ENCODE measurements at regions not wholly inside any gene's neighbourhood (a gene's known extent, or its start where the extent isn't known, plus 50 kb on each side); places are given as distances from the start of the nearest gene placed in this dataset.

DNA sequence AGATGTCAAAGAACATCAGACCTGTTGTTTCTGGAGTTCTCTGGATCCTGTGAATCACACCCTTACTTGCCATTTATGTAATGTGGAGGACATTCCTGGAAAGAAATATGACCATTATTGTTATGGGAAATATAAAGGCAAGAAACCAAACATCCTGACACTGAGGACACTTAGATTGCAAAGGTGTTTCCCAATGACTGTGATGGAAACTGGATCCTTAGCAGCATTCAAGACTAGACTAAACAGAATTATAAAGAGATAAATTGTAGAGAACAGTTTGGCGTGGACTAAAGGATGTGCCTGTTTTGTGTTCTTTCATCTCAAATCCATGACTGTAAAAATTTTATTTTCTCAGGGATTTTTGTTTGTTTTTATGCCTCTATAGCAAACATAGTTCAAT lies 347.7 kb upstream of the SLC14A2 start:
- H3K4me3 ChIP-seq (ENCODE audit: low read depth, low read length): no peak overlapping the region
- no peak overlapping the region for H3K27ac ChIP-seq (ENCODE audit: low read depth, low read length)
- H3K4me1 ChIP-seq (ENCODE audit: control insufficient read depth, insufficient read depth, low read length): no peaks in the 10 kb centered on the region
- H3K36me3 ChIP-seq (ENCODE audit: control insufficient read depth, insufficient read depth, low read length): no peaks in the 10 kb centered on the region
- no peak overlapping the region for H3K9ac ChIP-seq (ENCODE audit: low read depth, low read length)
- H3K27me3 ChIP-seq (ENCODE audit: control insufficient read depth, insufficient read depth, low read length): no peaks in the 10 kb centered on the region
- no peaks in the 10 kb centered on the region for H3K9me3 ChIP-seq (ENCODE audit: control insufficient read depth, insufficient read depth, low read length)

DNA sequence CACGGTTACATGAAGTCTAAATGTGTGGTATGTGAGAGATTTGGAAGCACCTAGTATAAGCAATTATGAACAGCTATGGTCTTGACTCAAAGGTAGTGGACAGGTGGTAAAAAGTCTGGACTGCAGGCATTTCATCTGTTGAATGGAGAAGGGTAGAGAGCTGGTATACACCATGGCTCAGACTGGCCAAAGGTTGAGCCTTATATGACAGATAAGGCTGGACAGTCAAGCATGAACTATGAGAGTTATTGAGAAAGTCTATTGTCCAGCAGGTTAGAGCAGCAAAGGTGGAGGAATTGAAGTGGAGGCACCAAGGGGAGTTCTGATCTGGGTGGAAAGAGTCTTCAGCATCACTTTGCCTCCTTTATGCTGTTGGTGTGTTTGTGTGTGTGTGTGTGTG lies 346.7 kb upstream of the SLC14A2 start:
- H3K9me3 ChIP-seq (ENCODE audit: control insufficient read depth, insufficient read depth, low read length): no peaks in the 10 kb centered on the region
- H3K4me3 ChIP-seq (ENCODE audit: low read depth, low read length): no peak overlapping the region
- no peak overlapping the region for H3K9ac ChIP-seq (ENCODE audit: low read depth, low read length)
- H3K4me1 ChIP-seq (ENCODE audit: control insufficient read depth, insufficient read depth, low read length): no peaks in the 10 kb centered on the region
- H3K27me3 ChIP-seq (ENCODE audit: control insufficient read depth, insufficient read depth, low read length): no peaks in the 10 kb centered on the region
- no peaks in the 10 kb centered on the region for H3K36me3 ChIP-seq (ENCODE audit: control insufficient read depth, insufficient read depth, low read length)
- no peak overlapping the region for H3K27ac ChIP-seq (ENCODE audit: low read depth, low read length)

DNA sequence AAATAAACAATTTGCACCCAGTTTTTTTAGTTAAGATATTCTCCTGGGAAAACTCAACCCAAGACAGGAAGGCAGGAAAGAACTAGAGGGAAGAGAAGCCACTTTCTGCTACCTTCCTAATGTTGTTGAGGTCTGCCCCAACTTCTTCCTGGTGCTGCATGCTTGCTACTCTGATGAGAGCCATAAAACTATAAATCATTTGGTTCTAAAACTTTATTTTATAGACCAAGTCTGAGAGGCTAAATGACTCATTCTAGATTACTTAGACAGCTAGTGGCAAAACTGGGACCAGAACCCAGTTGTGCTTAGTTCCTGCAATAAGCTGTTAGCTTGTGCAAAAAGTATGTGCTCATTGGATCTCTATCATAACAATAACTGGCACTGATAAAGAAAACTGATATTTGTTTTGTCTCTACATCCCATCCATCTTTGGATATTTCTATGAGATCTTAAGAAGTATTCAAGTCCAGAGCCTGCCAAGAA lies 344.9 kb upstream of the SLC14A2 start:
- no peaks in the 10 kb centered on the region for H3K36me3 ChIP-seq (ENCODE audit: control insufficient read depth, insufficient read depth, low read length)
- no peaks in the 10 kb centered on the region for H3K27me3 ChIP-seq (ENCODE audit: control insufficient read depth, insufficient read depth, low read length)
- H3K27ac ChIP-seq (ENCODE audit: low read depth, low read length): no peak overlapping the region

GRCh38 chr18:45274026-45274425 lies 341.2 kb upstream of the SLC14A2 start:
- Histone ChIP-seq H3K4me1 (ENCODE audit: control insufficient read depth, insufficient read depth, low read length) (no peaks in the 10 kb centered on the region), H3K9me3 (ENCODE audit: control insufficient read depth, insufficient read depth, low read length) (no peaks in the 10 kb centered on the region), H3K4me3 (ENCODE audit: low read depth, low read length) (no peak overlapping the region), H3K9ac (ENCODE audit: low read depth, low read length) (no peak overlapping the region), H3K36me3 (ENCODE audit: control insufficient read depth, insufficient read depth, low read length) (no peaks in the 10 kb centered on the region), H3K27me3 (ENCODE audit: control insufficient read depth, insufficient read depth, low read length) (no peaks in the 10 kb centered on the region), H3K27ac (ENCODE audit: low read depth, low read length) (no peak overlapping the region)

More for the DNA sequence above, 344.9 kb upstream of the SLC14A2 start:
- no peaks in the 10 kb centered on the region for H3K4me1 ChIP-seq (ENCODE audit: control insufficient read depth, insufficient read depth, low read length)
- H3K9me3 ChIP-seq (ENCODE audit: control insufficient read depth, insufficient read depth, low read length): no peaks in the 10 kb centered on the region
- no peak overlapping the region for H3K4me3 ChIP-seq (ENCODE audit: low read depth, low read length)
- no peak overlapping the region for H3K9ac ChIP-seq (ENCODE audit: low read depth, low read length)

DNA sequence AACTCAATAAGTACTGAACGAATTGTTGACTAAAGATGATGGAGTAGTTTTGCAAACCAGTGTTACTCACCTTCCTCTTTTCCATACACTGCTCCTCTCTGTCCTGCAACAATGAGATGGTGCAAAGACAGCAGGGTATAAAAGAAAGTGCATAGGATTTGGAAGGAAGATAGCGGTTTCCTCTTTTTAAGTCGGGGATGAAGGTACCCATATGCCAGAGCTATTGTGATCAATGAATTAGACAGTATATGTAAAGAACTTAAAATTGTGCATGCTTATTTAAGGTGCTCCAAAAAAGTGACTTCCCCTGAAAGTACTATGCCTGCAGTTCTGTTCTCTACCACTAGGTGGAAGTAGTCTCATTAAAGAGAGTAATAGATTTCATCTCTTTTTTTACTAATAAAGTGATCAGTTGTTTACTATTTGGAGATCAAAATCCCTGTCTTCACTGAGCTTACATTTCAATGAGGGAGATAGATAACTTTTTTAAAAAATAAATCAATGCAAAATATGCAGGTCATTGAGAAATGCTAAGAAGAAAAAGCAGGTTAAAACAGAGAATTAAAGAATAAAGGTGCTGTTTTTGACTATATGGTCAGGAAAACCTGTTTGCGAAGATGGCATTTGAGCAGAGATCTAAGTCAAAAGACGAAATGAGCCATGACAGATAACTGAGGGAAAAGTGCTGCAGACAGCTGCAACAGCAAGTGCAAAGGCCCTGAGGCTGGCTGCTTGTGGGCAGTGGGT lies 339.7 kb upstream of the SLC14A2 start:
- H3K4me1 ChIP-seq (ENCODE audit: control insufficient read depth, insufficient read depth, low read length): no peaks in the 10 kb centered on the region
- no peak overlapping the region for H3K27ac ChIP-seq (ENCODE audit: low read depth, low read length)
- no peaks in the 10 kb centered on the region for H3K36me3 ChIP-seq (ENCODE audit: control insufficient read depth, insufficient read depth, low read length)
- no peaks in the 10 kb centered on the region for H3K9me3 ChIP-seq (ENCODE audit: control insufficient read depth, insufficient read depth, low read length)
- no peaks in the 10 kb centered on the region for H3K27me3 ChIP-seq (ENCODE audit: control insufficient read depth, insufficient read depth, low read length)
- no peak overlapping the region for H3K4me3 ChIP-seq (ENCODE audit: low read depth, low read length)
- no peak overlapping the region for H3K9ac ChIP-seq (ENCODE audit: low read depth, low read length)

GRCh38 chr18:45276878-45277277 lies 338.4 kb upstream of the SLC14A2 start:
- H3K9ac ChIP-seq (ENCODE audit: low read depth, low read length): no peak overlapping the region
- H3K9me3 ChIP-seq (ENCODE audit: control insufficient read depth, insufficient read depth, low read length): no peaks in the 10 kb centered on the region
- H3K4me3 ChIP-seq (ENCODE audit: low read depth, low read length): no peak overlapping the region
- H3K27me3 ChIP-seq (ENCODE audit: control insufficient read depth, insufficient read depth, low read length): no peaks in the 10 kb centered on the region
- no peaks in the 10 kb centered on the region for H3K4me1 ChIP-seq (ENCODE audit: control insufficient read depth, insufficient read depth, low read length)
- H3K36me3 ChIP-seq (ENCODE audit: control insufficient read depth, insufficient read depth, low read length): no peaks in the 10 kb centered on the region
- H3K27ac ChIP-seq (ENCODE audit: low read depth, low read length): no peak overlapping the region

- Histone ChIP-seq H3K27me3 (ENCODE audit: control insufficient read depth, insufficient read depth, low read length) (no peaks in the 10 kb centered on the region), H3K36me3 (ENCODE audit: control insufficient read depth, insufficient read depth, low read length) (no peaks in the 10 kb centered on the region), H3K27ac (ENCODE audit: low read depth, low read length) (no peak overlapping the region), H3K9me3 (ENCODE audit: control insufficient read depth, insufficient read depth, low read length) (no peaks in the 10 kb centered on the region), H3K4me1 (ENCODE audit: control insufficient read depth, insufficient read depth, low read length) (no peaks in the 10 kb centered on the region), H3K4me3 (ENCODE audit: low read depth, low read length) (no peak overlapping the region), H3K9ac (ENCODE audit: low read depth, low read length) (no peak overlapping the region)
Measured at GRCh38 chr18:45277908-45278307, 337.4 kb upstream of the SLC14A2 start.

GRCh38 chr18:45280481-45281276 lies 334.6 kb upstream of the SLC14A2 start:
- H3K4me1 ChIP-seq (ENCODE audit: control insufficient read depth, insufficient read depth, low read length): peaks cover 2% of the 10 kb centered on the region; the same call in 1 of the 2 replicates
- H3K36me3 ChIP-seq (ENCODE audit: control insufficient read depth, insufficient read depth, low read length): no peaks in the 10 kb centered on the region
- no peak overlapping the region for H3K9ac ChIP-seq (ENCODE audit: low read depth, low read length)
- H3K27me3 ChIP-seq (ENCODE audit: control insufficient read depth, insufficient read depth, low read length): no peaks in the 10 kb centered on the region
- no peak overlapping the region for H3K4me3 ChIP-seq (ENCODE audit: low read depth, low read length)
- no peaks in the 10 kb centered on the region for H3K9me3 ChIP-seq (ENCODE audit: control insufficient read depth, insufficient read depth, low read length)
- no peak overlapping the region for H3K27ac ChIP-seq (ENCODE audit: low read depth, low read length)

- H3K27me3 ChIP-seq (ENCODE audit: control insufficient read depth, insufficient read depth, low read length): no peaks in the 10 kb centered on the region
- no peak overlapping the region for H3K4me3 ChIP-seq (ENCODE audit: low read depth, low read length)
- H3K36me3 ChIP-seq (ENCODE audit: control insufficient read depth, insufficient read depth, low read length): no peaks in the 10 kb centered on the region
- H3K9ac ChIP-seq (ENCODE audit: low read depth, low read length): no peak overlapping the region
- H3K9me3 ChIP-seq (ENCODE audit: control insufficient read depth, insufficient read depth, low read length): no peaks in the 10 kb centered on the region
- peaks cover 2% of the 10 kb centered on the region; the same call in 1 of the 2 replicates for H3K4me1 ChIP-seq (ENCODE audit: control insufficient read depth, insufficient read depth, low read length)
- no peak overlapping the region for H3K27ac ChIP-seq (ENCODE audit: low read depth, low read length)
Measured at GRCh38 chr18:45282101-45282812, 333.0 kb upstream of the SLC14A2 start.

DNA sequence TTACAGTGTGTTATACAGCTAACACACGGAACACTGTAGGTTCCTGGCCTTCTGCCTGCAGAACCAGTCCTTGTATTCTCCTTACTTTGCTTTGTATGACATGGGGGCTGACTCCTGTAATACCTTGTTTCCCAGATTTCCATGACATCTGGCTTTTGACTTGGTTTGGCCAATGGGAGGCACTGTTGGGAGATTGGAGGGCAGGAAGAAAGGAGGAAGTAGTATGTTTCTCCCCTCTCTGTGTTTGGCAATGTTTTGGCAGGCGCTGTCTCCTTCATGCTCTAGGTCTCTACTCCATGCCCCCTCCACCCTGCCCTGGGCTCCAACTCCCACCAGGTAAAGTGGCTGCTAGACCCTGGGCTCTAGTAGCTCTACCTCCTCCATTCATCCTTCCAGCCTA lies 331.1 kb upstream of the SLC14A2 start:
- peaks cover 2% of the 10 kb centered on the region; the same call in 1 of the 2 replicates for H3K4me1 ChIP-seq (ENCODE audit: control insufficient read depth, insufficient read depth, low read length)
- no peak overlapping the region for H3K9ac ChIP-seq (ENCODE audit: low read depth, low read length)
- H3K36me3 ChIP-seq (ENCODE audit: control insufficient read depth, insufficient read depth, low read length): no peaks in the 10 kb centered on the region
- no peaks in the 10 kb centered on the region for H3K27me3 ChIP-seq (ENCODE audit: control insufficient read depth, insufficient read depth, low read length)
- no peak overlapping the region for H3K27ac ChIP-seq (ENCODE audit: low read depth, low read length)
- H3K9me3 ChIP-seq (ENCODE audit: control insufficient read depth, insufficient read depth, low read length): no peaks in the 10 kb centered on the region
- H3K4me3 ChIP-seq (ENCODE audit: low read depth, low read length): no peak overlapping the region
